ENCODE measurements at regions not wholly inside any gene's neighbourhood (a gene's known extent, or its start where the extent isn't known, plus 50 kb on each side); places are given as distances from the start of the nearest gene placed in this dataset.

DNA sequence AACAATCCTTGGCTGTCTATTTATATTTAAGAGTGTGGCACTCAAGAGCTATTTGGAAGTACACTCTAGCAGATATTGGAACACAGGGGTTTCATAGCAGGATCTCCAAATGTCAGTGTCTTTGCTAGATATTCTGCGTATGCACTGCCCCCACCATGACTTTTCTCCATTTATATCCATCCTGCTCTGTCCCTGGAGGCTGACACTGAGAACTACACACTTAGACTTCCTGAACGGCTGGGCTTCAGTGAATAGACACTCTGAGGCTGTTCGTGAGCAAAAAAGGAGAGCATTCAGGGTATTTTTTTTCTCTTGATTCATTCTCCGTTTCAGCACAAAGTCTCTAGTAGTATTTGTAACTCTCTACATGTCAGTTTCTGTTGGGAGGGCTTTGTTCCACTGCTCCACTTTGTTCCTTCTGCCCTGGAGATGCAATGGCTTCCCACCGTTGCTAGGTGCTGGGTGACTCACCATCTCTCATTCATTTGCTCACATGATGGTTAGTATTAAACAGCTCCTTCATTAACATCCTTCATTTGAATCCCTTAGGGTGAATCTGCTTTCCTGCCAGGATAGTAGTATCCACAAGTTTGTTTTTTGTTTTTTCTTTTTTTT, 155.9 kb upstream of the SLC13A1 start:
- TF ChIP-seq EZH2 (IDR thresholded peaks at IDR 0.05; ENCODE audit: borderline replicate concordance) (no peak), EZH2phosphoT487 (IDR thresholded peaks at IDR 0.05; ENCODE audit: low read depth, severe bottlenecking, unreplicated experiment) (no peak)
- TF ChIP-seq, protein P1, sequence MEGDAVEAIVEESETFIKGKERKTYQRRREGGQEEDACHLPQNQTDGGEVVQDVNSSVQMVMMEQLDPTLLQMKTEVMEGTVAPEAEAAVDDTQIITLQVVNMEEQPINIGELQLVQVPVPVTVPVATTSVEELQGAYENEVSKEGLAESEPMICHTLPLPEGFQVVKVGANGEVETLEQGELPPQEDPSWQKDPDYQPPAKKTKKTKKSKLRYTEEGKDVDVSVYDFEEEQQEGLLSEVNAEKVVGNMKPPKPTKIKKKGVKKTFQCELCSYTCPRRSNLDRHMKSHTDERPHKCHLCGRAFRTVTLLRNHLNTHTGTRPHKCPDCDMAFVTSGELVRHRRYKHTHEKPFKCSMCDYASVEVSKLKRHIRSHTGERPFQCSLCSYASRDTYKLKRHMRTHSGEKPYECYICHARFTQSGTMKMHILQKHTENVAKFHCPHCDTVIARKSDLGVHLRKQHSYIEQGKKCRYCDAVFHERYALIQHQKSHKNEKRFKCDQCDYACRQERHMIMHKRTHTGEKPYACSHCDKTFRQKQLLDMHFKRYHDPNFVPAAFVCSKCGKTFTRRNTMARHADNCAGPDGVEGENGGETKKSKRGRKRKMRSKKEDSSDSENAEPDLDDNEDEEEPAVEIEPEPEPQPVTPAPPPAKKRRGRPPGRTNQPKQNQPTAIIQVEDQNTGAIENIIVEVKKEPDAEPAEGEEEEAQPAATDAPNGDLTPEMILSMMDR (IDR thresholded peaks at IDR 0.05; ENCODE audit: poor library complexity): no peak
